Breast epithelium (tissue), 4 donors: ENCODE measurements at regions not wholly inside any gene's neighbourhood (a gene's known extent, or its start where the extent isn't known, plus 50 kb on each side); places are given as distances from the start of the nearest gene placed in this dataset.

Experiments
- DNase-seq, 2 donors: peaks; one replicate each; pipeline ENCODE4 v3.0.0-alpha.2; 2019; ENCODE audit warnings: low spot score in 2 of 2
- H3K27ac ChIP-seq, 2 donors: fragments of 200-600 bp; sonication (generic) in 1 of 2; one replicate each; pipeline ENCODE4 v1.5.1; 2016 to 2019; ENCODE audit warnings: mild to moderate bottlenecking in 1 of 2
- H3K27me3 ChIP-seq, 2 donors: fragments of 200-600 bp; sonication (generic) in 1 of 2; one replicate each; pipeline versions ENCODE4 v1.5.1 to v1.6.0; 2017 to 2019; ENCODE audit warnings: control low read depth in 1 of 2, mild to moderate bottlenecking in 1 of 2
- H3K36me3 ChIP-seq: fragments of 200-600 bp; one replicate; pipeline ENCODE4 v1.5.1; 2019
- H3K4me1 ChIP-seq, 2 donors: fragments of 200-600 bp; sonication (generic); one replicate each; pipeline ENCODE4 v1.5.1; 2016 to 2019; ENCODE audit warnings: control low read depth in 1 of 2
- H3K4me3 ChIP-seq, 3 donors: fragments of 200-600 bp; sonication (generic); 1 replicate in 2 of 3; 2 replicates in 1 of 3; pipeline ENCODE4 v1.5.1; 2016 to 2019; ENCODE audit warnings: mild to moderate bottlenecking in 3 of 3, moderate library complexity in 2 of 3
- H3K9me3 ChIP-seq, 2 donors: fragments of 200-600 bp; sonication (generic) in 1 of 2; one replicate each; pipeline ENCODE4 v1.5.1; 2016 to 2019; ENCODE audit warnings: control low read depth in 1 of 2
- CTCF ChIP-seq, 3 donors: fragments of 450-650 bp; IDR thresholded peaks; one replicate each; pipeline ENCODE4 v1.5.1; 2016 to 2017; ENCODE audit warnings: antibody characterized with exemption in 3 of 3, mild to moderate bottlenecking in 3 of 3, moderate library complexity in 3 of 3
- POLR2A ChIP-seq: fragments of 450-650 bp; IDR thresholded peaks from one replicate; pipeline ENCODE4 v1.6.1; 2016; ENCODE audit warnings: antibody characterized with exemption, mild to moderate bottlenecking, moderate library complexity
- POLR2AphosphoS5 ChIP-seq, 3 donors: sonication (generic); formaldehyde crosslinking; IDR thresholded peaks; one replicate each; pipeline ENCODE4 v1.6.1; 2017; ENCODE audit warnings: antibody characterized with exemption in 3 of 3
- intact Hi-C: fragments of 100-400 bp; cut with DNase I; formaldehyde crosslinking; loops from one replicate; pipeline ENCODE4 v1.15.1; 2023; ENCODE audit warnings: low total_unique reads

DNA sequence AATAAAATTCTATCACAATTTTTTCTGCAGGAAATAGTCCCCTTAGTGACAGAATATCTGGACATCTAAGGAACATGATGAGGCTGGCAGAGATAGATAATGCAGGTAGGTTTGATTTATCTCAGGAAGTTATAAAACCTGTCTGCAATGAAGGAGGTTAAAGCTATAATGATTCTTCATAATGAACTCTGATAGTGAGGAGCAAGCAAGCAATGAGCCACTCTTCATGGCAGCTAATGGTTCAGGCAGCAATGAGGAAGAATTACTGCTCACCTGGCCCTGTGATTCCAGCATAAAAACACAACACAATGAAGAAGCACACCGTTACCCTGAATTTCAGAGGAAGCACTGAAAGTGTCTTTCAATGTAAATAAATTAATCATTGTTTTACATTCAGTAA, 599.6 kb upstream of the PKDCC start:
- Histone ChIP-seq H3K4me3 (no peak overlapping the region), H3K36me3 (no peaks in the 10 kb centered on the region), H3K4me1 (no peaks in the 10 kb centered on the region), H3K9me3 (no peaks in the 10 kb centered on the region), H3K27me3 (no peaks in the 10 kb centered on the region), H3K27ac (no peak overlapping the region)
- no peak for DNase-seq
- intact Hi-C loops, result no loop called here
- TF ChIP-seq POLR2AphosphoS5 (IDR thresholded peaks at IDR 0.05) (no peak), CTCF (IDR thresholded peaks at IDR 0.05) (no peak), POLR2A (no peak)

DNA sequence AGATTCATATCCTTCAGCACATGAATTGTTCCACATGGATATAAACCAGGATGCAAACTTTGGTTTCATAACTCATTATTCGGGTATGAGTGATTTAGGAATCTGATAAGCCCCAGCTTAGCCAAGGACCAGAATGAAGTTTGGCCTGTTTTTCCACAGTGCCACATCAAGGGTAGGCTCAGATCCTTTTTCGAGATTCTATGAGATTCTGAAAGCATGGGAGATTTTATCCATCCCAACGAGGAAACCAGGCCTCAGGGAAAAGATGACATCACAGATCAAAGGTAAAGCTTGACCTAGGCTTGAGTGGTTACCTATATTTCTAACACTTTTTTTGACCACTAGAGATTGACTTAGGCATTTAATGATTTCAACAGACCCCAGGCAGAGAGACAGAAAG, 590.8 kb upstream of the PKDCC start:
- DNase-seq, result no peak
- intact Hi-C loops, result no loop called here
- Histone ChIP-seq H3K27ac (no peak overlapping the region), H3K4me3 (no peak overlapping the region), H3K36me3 (no peaks in the 10 kb centered on the region), H3K4me1 (no peaks in the 10 kb centered on the region), H3K9me3 (peaks cover 0 to 4% of the 10 kb centered on the region in 2 donors), H3K27me3 (no peaks in the 10 kb centered on the region)
- no peak for TF ChIP-seq POLR2A
- no peak for TF ChIP-seq POLR2AphosphoS5 (IDR thresholded peaks at IDR 0.05)
- no peak for TF ChIP-seq CTCF (IDR thresholded peaks at IDR 0.05)

GRCh38 chr2:41460661-41461060, 587.2 kb upstream of the PKDCC start:
- Histone ChIP-seq H3K27me3 (no peaks in the 10 kb centered on the region), H3K4me3 (no peak overlapping the region), H3K27ac (no peak overlapping the region), H3K36me3 (no peaks in the 10 kb centered on the region), H3K9me3 (no peaks in the 10 kb centered on the region), H3K4me1 (no peaks in the 10 kb centered on the region)
- no peak for DNase-seq
- TF ChIP-seq POLR2AphosphoS5 (IDR thresholded peaks at IDR 0.05) (no peak), POLR2A (no peak), CTCF (IDR thresholded peaks at IDR 0.05) (no peak)
- intact Hi-C loops, result no loop called here

DNA sequence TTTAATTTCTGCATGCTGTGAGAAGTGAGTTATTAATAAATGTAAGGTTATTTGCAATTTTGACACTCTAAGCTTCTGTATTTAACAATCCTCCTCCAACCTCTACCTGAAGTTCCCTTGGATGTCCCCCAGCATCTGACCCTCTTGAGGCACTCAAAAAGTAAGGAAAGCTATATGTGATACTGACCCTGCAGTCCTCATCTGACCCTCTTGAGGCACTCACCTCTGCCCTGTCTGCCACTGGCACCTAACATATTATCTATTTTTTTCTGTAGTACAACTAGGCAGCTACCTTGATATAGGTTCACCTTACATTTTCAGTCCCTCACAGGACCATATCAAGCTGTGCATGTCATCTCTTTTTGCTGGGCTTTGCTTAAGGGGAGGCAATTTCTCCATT, 583.4 kb upstream of the PKDCC start:
- no peaks in the 10 kb centered on the region for H3K9me3 ChIP-seq
- intact Hi-C loops, result no loop called here
- H3K27ac ChIP-seq, result no peak overlapping the region
- no peaks in the 10 kb centered on the region for H3K36me3 ChIP-seq
- no peak for DNase-seq
- H3K27me3 ChIP-seq, result no peaks in the 10 kb centered on the region
- H3K4me1 ChIP-seq, result no peaks in the 10 kb centered on the region
- TF ChIP-seq CTCF (IDR thresholded peaks at IDR 0.05) (no peak), POLR2AphosphoS5 (IDR thresholded peaks at IDR 0.05) (no peak), POLR2A (no peak)
- H3K4me3 ChIP-seq, result no peak overlapping the region

DNA sequence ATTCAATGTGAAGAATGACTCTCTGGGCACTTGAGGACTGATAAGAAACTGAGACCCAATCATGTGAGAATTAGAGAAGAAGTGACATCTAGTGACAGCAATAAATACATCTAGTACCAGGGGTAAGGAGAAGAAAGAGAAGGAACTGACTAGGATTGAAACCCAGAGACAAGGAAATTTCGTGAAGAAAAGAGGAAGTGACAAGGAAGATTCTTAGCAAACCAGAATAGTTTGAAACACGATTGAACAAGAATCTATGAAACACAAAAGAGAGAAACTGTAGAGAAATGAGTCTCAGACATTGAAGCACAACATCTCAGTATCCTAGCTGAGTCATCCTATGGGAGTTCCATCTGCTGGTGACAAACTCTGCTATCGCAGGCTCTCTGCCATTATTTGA, 571.9 kb upstream of the PKDCC start:
- Histone ChIP-seq H3K36me3 (no peaks in the 10 kb centered on the region), H3K9me3 (peaks cover 0 to 5% of the 10 kb centered on the region in 2 donors), H3K4me1 (no peaks in the 10 kb centered on the region), H3K27ac (no peak overlapping the region), H3K27me3 (no peaks in the 10 kb centered on the region), H3K4me3 (no peak overlapping the region)
- DNase-seq, result no peak
- no peak for TF ChIP-seq POLR2A
- TF ChIP-seq CTCF (IDR thresholded peaks at IDR 0.05), result no peak
- TF ChIP-seq POLR2AphosphoS5 (IDR thresholded peaks at IDR 0.05), result no peak
- intact Hi-C loops, result no loop called here
